NCI-H2227 (cell line): ENCODE measurements at regions not wholly inside any gene's neighbourhood (a gene's known extent, or its start where the extent isn't known, plus 50 kb on each side); places are given as distances from the start of the nearest gene placed in this dataset.
"Not testable (repeated sequence)": the region's sequence is repeated elsewhere in the genome, so short reads cannot be mapped to it uniquely, and the experiment has no call there.

ENCODE experiments used
- DNase-seq: peaks from one replicate; lab custom pipeline; 2025; ENCODE audit not compliant: unreplicated experiment; lab: John Stamatoyannopoulos, UW

- DNase-seq, result not testable (repeated sequence)
These were observed 542.4 kb upstream of the CHD1 start for GRCh38 chr5:99471178-99471577.

- not testable (repeated sequence) for DNase-seq
These were observed 541.8 kb upstream of the CHD1 start for GRCh38 chr5:99470636-99471035.

DNA sequence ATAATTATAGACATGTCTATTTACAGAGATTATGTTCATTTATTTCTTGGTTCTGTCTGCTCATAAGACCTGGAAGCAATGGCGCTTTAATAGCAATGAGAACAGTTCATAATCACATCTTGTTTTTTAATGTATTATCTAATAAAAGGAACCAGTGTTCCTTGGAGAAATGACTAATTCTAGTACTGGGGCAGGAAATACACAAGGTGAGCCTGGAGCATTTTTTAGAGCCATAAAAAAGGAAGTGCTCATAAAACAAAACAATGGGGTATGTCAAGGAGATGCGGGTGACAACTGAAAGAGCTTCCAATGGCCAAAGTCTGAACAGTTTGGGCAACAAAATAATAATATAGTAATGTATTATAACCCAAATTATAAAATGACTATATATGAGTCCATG is 531.9 kb upstream of the CHD1 start:
- DNase-seq, result no peak

GRCh38 chr5:99453196-99453595 is 524.4 kb upstream of the CHD1 start:
- DNase-seq, result no peak

GRCh38 chr5:99449786-99450185 is 521.0 kb upstream of the CHD1 start:
- DNase-seq, result no peak

- DNase-seq, result no peak
These were observed 517.0 kb upstream of the CHD1 start for GRCh38 chr5:99445805-99446204.

DNA sequence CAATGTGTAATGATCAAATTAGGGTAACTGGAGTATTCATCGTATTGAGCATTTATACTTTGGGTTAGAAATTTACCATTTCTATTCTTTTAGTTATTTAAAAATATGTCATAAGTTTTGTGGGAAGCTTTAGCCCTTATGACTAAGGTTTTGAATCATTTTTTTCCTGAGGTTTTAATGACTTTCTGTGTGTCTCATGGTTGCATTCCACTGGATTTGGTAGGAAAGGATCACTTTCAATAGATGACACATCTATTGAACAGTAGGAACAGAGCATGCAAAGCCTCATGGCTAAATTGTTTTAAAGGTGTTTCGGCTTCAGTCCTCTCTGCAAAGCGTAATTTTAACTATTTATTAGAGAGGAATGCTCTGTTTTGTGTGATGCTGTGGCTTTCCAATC is 512.4 kb upstream of the CHD1 start:
- no peak for DNase-seq

DNA sequence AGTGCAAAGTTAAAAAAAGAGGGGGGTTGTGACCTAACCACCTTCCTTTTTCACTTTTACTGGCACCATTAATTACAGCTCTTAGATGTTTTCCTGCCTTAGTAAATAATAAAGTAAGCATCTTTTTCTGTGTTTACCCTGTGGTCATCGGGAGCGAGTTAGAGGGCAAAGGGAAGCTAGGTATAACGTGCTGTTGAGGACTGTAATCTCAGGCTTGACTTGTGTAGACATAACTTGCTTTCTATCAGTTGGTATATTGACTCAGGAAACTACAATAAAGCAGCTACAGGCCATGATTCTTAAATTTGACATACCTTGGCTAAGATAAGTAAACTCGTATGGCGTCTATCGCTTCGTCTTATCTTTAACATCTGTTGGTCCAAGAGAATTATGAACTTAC is 509.8 kb upstream of the CHD1 start:
- no peak for DNase-seq

DNA sequence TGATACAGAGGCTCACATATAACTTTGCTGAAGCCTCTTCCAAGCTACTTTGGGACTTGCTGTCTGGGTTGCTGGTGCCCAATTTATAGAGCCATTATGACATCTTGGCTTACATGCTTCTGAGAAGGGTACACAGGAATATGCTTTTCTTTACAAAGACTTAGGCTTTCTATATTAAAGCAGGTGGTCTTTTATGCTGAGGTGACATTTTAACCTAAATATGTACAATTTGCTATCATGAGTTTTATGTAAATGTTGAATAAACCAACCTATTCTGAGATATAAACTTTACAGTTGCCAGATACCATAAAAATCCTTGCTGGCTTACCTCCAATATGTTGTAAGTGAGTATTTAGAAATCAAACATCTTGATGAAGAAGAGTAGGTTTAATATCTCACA is 509.2 kb upstream of the CHD1 start:
- DNase-seq, result no peak

- not testable (repeated sequence) for DNase-seq
These were observed 494.6 kb upstream of the CHD1 start for GRCh38 chr5:99423396-99423795.

GRCh38 chr5:99418640-99419039 is 489.8 kb upstream of the CHD1 start:
- not testable (repeated sequence) for DNase-seq

GRCh38 chr5:99410386-99410785 is 481.6 kb upstream of the CHD1 start:
- not testable (repeated sequence) for DNase-seq

DNA sequence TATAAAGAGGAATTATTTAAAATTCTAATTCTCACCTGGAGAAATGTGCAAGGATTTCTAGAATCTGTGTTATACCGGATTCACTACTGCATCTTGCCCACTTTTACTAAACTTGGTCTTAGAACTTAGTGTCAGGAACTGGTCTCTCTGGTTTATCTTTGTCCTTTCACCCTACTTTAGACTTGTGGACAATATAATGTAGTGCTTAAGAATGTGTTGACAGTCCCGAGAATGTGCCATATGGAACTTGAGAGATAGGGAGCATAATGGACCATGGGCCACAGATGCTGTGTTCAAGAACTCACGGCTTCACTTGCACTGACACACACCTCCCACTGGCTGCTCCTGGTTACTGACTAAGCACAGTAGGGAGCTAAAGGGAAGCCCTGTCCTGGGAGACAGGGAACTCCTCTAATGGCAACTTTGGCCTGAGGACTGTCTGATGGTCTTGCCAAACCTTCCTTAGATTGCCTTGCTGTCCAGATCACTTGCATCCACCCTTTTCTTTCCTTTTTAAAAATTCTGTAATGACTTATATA is 476.0 kb upstream of the CHD1 start:
- not testable (repeated sequence) for DNase-seq

DNA sequence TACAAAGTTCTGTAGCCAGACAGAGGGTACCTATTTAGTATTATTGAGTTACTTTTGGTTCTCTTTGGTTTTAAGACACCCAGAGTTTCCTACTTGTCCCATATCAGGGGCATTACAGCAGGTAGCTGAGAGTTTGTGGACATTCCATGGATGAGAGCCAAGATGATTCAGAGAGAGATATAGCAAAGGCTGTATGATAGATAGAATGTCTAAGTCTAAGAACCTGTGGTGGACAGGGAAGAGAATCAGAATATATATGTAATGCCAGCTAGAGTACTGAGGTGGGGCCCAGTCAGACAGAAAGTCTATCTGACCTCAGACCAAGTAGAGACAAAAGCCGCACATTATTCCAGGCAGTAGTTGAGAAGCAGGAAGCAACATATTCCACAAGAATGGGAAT is 471.8 kb upstream of the CHD1 start:
- not testable (repeated sequence) for DNase-seq

DNA sequence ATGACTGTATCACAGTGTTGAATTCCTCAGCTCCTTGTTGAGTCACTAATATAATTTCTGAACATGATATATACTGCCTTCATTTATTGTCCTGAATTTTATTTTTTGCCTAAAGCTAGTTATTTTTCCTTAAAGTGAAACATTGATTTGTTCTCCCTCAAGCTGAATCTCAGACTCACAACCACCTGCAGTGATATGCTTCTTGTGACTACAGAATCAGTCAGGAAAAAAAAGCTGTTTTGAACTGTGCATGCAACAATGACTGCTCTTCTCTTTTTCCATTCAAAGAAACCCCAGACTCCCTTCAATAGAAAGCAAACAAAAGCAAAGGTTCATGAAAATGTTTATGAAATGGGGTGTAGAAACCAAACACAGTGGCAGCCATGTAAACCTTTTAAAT is 470.2 kb upstream of the CHD1 start:
- DNase-seq, result no peak

GRCh38 chr5:99386406-99387077 is 457.7 kb upstream of the CHD1 start:
- no peak for DNase-seq

- no peak for DNase-seq
These were observed 450.4 kb upstream of the CHD1 start for GRCh38 chr5:99379187-99379586.

DNA sequence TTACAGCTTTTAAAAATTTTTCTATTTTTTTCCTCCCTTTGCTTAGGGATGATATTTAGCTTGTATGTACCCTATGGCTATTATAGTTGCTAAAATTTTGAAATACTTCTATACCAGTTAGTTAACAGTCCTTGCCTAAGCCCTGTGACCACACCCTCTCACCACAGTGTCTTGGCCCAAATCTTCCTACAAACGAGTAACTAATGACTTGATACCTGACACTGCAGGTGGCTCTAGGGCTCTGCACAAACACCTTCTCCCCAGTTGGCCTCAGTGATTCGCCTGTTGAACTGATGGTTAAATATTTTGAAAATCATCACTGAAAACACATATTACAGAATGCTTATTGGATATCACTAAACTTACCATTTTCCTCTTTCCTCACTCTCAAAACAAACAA is 449.6 kb upstream of the CHD1 start:
- no peak for DNase-seq

DNA sequence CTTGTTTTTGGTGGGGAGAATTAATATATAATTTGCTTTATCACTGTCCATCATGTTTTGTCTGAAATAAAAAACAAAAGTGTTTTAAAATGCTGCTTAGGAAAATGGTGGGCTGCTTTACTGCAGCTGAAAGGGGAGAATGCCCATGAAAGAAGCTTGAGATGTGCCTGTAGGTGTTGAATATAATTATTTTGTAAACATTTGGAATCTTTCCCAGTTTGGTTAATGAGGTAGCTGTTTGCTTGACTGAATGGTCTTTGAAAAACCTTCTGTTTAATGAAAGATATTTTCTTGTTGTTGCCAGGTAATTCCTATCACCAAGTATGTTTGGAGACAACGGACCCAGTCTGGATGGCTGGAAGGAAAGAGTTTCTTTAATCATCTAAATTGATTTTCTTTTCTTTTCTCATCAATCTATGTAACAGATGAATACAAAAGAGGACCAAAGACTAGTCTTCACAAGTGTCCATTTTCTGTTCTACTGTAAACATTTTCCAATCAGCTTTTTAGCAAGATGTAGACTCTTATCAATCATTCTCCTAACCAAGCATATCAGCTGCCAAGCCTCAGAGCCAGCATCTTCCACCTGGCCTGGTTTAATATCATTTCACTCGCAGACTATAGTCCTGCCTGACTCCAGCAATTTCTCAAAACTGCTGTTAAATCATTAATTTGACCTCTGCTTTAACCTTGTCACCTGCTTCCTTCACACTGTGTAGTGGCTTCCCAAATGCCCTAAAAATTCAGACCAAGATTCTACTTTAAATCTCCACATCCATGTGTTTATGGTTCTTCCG is 441.2 kb upstream of the CHD1 start:
- no peak for DNase-seq

DNA sequence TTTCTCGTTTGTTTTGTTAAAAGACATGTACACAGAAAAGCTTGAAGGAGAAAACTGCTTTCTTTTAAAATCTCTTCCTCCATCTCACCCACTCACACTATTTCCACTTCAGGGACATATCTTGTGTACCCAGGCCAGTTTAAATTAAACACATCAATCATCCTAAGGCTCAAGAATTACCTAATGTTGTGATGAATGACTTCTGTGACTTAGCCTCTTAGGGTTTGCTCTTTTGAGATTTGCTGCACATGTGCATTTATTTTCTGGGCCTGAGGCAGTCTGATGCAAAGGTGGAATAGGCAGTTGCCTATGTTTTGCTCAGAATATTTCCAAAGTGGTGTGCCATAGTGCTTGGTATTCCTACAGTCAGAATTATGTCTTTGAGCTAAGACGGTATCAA is 439.9 kb upstream of the CHD1 start:
- no peak for DNase-seq

- no peak for DNase-seq
These were observed 427.1 kb upstream of the CHD1 start for GRCh38 chr5:99355881-99356280.

DNA sequence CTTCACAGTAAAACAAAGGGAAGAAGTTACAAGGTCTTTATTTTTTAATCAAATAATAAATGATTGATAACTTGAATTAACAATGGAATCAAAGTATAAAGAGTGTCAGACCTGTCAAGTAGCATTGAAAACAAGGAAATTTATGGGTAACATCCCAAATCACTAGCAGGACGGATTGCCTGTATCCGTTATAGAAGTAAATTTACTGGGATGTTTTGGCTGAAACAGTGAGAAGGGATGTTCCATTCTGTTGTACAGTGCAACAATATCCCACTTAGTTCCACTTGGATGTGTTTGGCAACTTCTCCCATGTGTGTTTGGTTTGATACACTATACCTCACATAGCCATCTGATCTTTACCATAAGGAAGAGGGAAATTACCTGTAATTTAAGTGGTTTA is 421.0 kb upstream of the CHD1 start:
- no peak for DNase-seq
